Osteocyte (in vitro differentiated cells): ENCODE measurements at regions not wholly inside any gene's neighbourhood (a gene's known extent, or its start where the extent isn't known, plus 50 kb on each side); places are given as distances from the start of the nearest gene placed in this dataset.

Experiments
- DNase-seq: peaks from one replicate; pipeline ENCODE4 v3.0.0; 2021; ENCODE audit warnings: mixed read lengths; ENCODE audit not compliant: unreplicated experiment; ENCODE audit errors: extremely low spot score
- H3K27ac Mint-ChIP-seq: one replicate; pipeline ENCODE4 v1.8.0; 2021; ENCODE audit warnings: mild to moderate bottlenecking, mixed read lengths; ENCODE audit not compliant: unreplicated experiment
- H3K27me3 Mint-ChIP-seq: one replicate; pipeline ENCODE4 v1.8.0; 2021; ENCODE audit warnings: mixed read lengths; ENCODE audit not compliant: unreplicated experiment
- H3K36me3 Mint-ChIP-seq: one replicate; pipeline ENCODE4 v1.8.0; 2021; ENCODE audit warnings: mixed read lengths; ENCODE audit not compliant: unreplicated experiment
- H3K4me1 Mint-ChIP-seq: one replicate; pipeline ENCODE4 v1.8.0; 2021; ENCODE audit warnings: mixed read lengths; ENCODE audit not compliant: unreplicated experiment
- H3K4me3 Mint-ChIP-seq: one replicate; pipeline ENCODE4 v1.8.0; 2021; ENCODE audit warnings: mild to moderate bottlenecking, moderate library complexity, mixed read lengths; ENCODE audit not compliant: unreplicated experiment
- H3K9me3 Mint-ChIP-seq: one replicate; pipeline ENCODE4 v1.8.0; 2021; ENCODE audit warnings: mixed read lengths; ENCODE audit not compliant: unreplicated experiment
- CTCF ChIP-seq: fragments of 200-600 bp; sonication (generic); IDR thresholded peaks from 2 replicates; pipeline ENCODE4 v1.5.0; 2021; ENCODE audit warnings: antibody characterized with exemption, mild to moderate bottlenecking, moderate library complexity

GRCh38 chr20:58584051-58584824 is 66.8 kb upstream of the STX16 start:
- Mint-ChIP-seq H3K27me3 (peaks cover 2% of the 10 kb centered on the region), H3K27ac (no peak overlapping the region), H3K36me3 (no peaks in the 10 kb centered on the region), H3K9me3 (no peaks in the 10 kb centered on the region), H3K4me1 (peaks cover 16% of the 10 kb centered on the region), H3K4me3 (no peak overlapping the region)
- no peak for DNase-seq
- TF ChIP-seq CTCF: no peak

DNA sequence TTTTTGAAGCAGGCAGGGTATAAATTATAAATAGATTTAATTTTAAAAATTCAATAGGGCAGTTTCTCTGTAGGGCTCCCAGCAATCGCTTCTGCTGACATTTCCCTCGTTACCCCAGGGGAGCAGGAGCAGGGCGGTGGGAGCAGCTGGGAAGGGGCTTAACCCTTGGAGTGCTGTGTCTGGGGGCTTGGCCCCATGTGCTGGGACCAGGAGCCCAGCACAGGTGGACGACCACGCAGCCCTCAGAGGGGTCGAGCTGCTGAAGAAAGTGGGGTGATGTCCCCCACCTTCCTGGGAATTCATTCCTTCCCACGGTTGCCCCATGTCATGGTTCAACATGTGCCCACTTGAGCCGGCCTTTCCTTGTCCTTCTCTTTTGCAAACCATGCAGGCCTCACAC is 67.5 kb upstream of the STX16 start:
- no peak for TF ChIP-seq CTCF
- no peak overlapping the region for H3K27ac Mint-ChIP-seq
- peaks cover 16% of the 10 kb centered on the region for H3K4me1 Mint-ChIP-seq

DNA sequence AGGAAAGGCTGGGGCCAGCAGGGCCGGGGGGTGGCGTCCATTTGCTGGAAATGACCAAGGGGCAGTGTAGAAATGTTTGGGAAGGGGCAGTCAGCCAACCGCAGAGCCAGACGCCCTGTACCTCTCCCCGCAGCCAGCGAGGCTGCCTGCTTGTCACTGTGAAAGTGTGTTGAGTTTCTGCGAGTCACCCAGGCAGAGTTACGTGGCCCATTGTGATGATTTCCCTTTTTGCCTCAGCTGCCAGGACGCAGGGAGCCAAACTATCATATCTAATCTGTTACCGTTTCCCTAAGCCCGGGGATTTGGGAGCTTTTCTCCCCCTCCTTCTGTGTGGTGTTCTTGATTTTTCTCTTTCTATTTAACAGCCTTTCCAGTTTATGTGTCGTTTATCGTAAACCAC is 67.9 kb upstream of the STX16 start:
- H3K27ac Mint-ChIP-seq: no peak overlapping the region
- no peaks in the 10 kb centered on the region for H3K36me3 Mint-ChIP-seq
- no peaks in the 10 kb centered on the region for H3K9me3 Mint-ChIP-seq
- no peak overlapping the region for H3K4me3 Mint-ChIP-seq
- peaks cover 2% of the 10 kb centered on the region for H3K27me3 Mint-ChIP-seq
- TF ChIP-seq CTCF: no peak
- DNase-seq: no peak
- H3K4me1 Mint-ChIP-seq: peaks cover 18% of the 10 kb centered on the region

More for the DNA sequence above, 67.5 kb upstream of the STX16 start:
- Mint-ChIP-seq H3K4me3 (no peak overlapping the region), H3K36me3 (no peaks in the 10 kb centered on the region), H3K9me3 (no peaks in the 10 kb centered on the region), H3K27me3 (peaks cover 2% of the 10 kb centered on the region)
- DNase-seq: no peak

DNA sequence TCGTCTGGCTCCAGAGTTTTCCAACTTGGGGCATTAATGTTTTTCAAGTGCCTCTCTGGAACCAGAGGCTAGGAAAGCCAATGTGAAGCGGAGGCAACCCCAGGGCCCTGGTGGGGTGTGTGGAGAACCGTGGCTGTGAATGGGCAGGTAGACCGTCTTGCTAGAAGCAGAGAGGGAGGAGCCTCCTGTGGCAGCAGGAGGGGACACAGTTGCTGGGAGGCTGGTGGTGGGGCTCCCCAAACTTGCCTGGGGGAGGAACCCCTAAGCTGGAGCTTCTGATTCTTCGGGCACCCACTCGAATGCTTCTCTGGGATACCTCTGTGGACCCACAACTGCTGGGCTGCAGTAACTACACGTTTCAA is 65.3 kb upstream of the APCDD1L start:
- Mint-ChIP-seq H3K9me3 (no peaks in the 10 kb centered on the region), H3K4me3 (no peak overlapping the region), H3K36me3 (no peaks in the 10 kb centered on the region), H3K27ac (no peak overlapping the region), H3K27me3 (peaks cover 2% of the 10 kb centered on the region), H3K4me1 (peaks cover 10% of the 10 kb centered on the region)
- no peak for DNase-seq
- TF ChIP-seq CTCF: no peak

DNA sequence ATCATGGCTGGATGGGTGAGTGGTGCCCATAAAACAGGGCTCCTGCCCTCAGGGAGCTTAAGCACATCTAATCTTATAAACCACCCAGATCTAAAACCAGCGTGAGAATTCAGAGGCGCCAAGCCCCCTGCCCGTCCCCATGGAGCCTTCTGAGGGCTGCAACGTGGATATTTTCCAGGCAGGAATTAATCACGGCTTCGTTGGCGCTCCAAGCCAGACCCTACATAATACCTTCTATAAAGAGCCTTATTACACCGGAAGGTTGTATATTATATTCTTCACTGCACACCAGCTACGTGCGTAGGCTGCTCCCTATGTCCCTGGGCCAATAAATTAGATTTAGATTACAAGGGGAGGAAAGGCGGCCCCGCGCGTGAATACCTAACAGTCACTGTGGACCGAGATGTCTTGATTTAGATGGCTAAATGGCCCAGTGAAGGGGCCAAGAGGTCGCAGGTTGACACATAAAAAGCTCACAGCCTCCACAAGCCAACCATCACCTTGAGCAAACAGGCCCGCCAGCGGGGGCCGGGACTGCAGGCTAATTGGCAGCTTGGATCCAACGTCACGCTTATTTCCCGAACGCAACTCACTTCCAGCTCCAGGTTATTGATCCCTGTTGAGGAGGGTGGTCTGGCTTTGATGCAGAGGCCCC is 64.7 kb upstream of the APCDD1L start:
- H3K27ac Mint-ChIP-seq: no peak overlapping the region
- H3K4me3 Mint-ChIP-seq: no peak overlapping the region
- H3K4me1 Mint-ChIP-seq: peaks cover 7% of the 10 kb centered on the region
- DNase-seq: no peak
- H3K36me3 Mint-ChIP-seq: no peaks in the 10 kb centered on the region
- no peaks in the 10 kb centered on the region for H3K9me3 Mint-ChIP-seq
- peaks cover 2% of the 10 kb centered on the region for H3K27me3 Mint-ChIP-seq
- no peak for TF ChIP-seq CTCF
